MCF 10A (cell line): ENCODE measurements at regions not wholly inside any gene's neighbourhood (a gene's known extent, or its start where the extent isn't known, plus 50 kb on each side); places are given as distances from the start of the nearest gene placed in this dataset.

Source experiments
- BruUV-seq: library from RNA; stranded (reverse); fragments of 400-500 nt; replicated peaks from 2 replicates; lab custom pipeline; 2021; lab: Mats Ljungman, UMichigan
- CTCF ChIA-PET: fragments of 300-600 bp; sonication (Branson Sonifier 250); formaldehyde crosslinking; extraction: SDS; loops from one replicate; lab custom pipeline; 2021; ENCODE audit warnings: antibody characterized with exemption, inconsistent platforms; lab: Yijun Ruan, JAX
- POLR2A ChIA-PET: fragments of 300-600, 350-650 bp; sonication (Branson Sonifier 250); formaldehyde crosslinking; extraction: SDS; loops from one replicate; lab custom pipeline; 2020; ENCODE audit warnings: antibody characterized with exemption, inconsistent platforms; lab: Yijun Ruan, JAX
- DNase-seq: peaks from one replicate; pipeline ENCODE4 v3.0.0-alpha.2; 2018; ENCODE audit not compliant: unreplicated experiment
- H3K27ac Mint-ChIP-seq: one replicate; pipeline ENCODE4 v1.8.0; 2022; ENCODE audit warnings: mild to moderate bottlenecking, low read depth, mixed read lengths; ENCODE audit not compliant: unreplicated experiment
- H3K27me3 Mint-ChIP-seq: one replicate; pipeline ENCODE4 v1.8.0; 2022; ENCODE audit warnings: mixed read lengths; ENCODE audit not compliant: insufficient read depth, unreplicated experiment
- H3K36me3 Mint-ChIP-seq: one replicate; pipeline ENCODE4 v1.8.0; 2022; ENCODE audit warnings: mild to moderate bottlenecking, moderate library complexity, mixed read lengths; ENCODE audit not compliant: insufficient read depth, unreplicated experiment
- H3K4me1 Mint-ChIP-seq: one replicate; pipeline ENCODE4 v1.8.0; 2022; ENCODE audit warnings: mixed read lengths; ENCODE audit not compliant: insufficient read depth, unreplicated experiment
- H3K4me3 Mint-ChIP-seq: one replicate; pipeline ENCODE4 v1.8.0; 2022; ENCODE audit warnings: mild to moderate bottlenecking, moderate library complexity, mixed read lengths; ENCODE audit not compliant: unreplicated experiment
- H3K9me3 Mint-ChIP-seq: one replicate; pipeline ENCODE4 v1.8.0; 2022; ENCODE audit warnings: mixed read lengths; ENCODE audit not compliant: unreplicated experiment
- CTCF ChIP-seq: fragments of 200-600 bp; IDR thresholded peaks from one replicate; pipeline ENCODE4 v1.8.0; 2022; ENCODE audit warnings: antibody characterized with exemption, mild to moderate bottlenecking; ENCODE audit not compliant: unreplicated experiment
- intact Hi-C: fragments of 100-400 bp; cut with micrococcal nuclease; formaldehyde crosslinking; loops from 2 replicates; pipeline ENCODE4 v1.14.1; 2022

- Mint-ChIP-seq H3K36me3 (no peaks in the 10 kb centered on the region), H3K27ac (no peak overlapping the region), H3K4me3 (no peak overlapping the region), H3K9me3 (no peaks in the 10 kb centered on the region), H3K4me1 (no peaks in the 10 kb centered on the region), H3K27me3 (peaks cover 7% of the 10 kb centered on the region)
- ChIA-PET CTCF (no interaction called here), POLR2A (no interaction called here)
- intact Hi-C loops = no loop called here
- no peak for TF ChIP-seq CTCF
- no TSS peak for BruUV-seq
- no peak for DNase-seq
Observed at GRCh38 chr6:98310443-98310842, 523.9 kb upstream of the POU3F2 start.

- intact Hi-C loops = no loop called here
- Mint-ChIP-seq H3K9me3 (peaks cover 13% of the 10 kb centered on the region), H3K36me3 (no peaks in the 10 kb centered on the region), H3K27ac (no peak overlapping the region), H3K27me3 (no peaks in the 10 kb centered on the region), H3K4me3 (no peak overlapping the region), H3K4me1 (no peaks in the 10 kb centered on the region)
- POLR2A ChIA-PET = no interaction called here
- no peak for DNase-seq
- TF ChIP-seq CTCF = no peak
- no TSS peak for BruUV-seq
- CTCF ChIA-PET = no interaction called here
Observed at GRCh38 chr6:98323605-98324004, 510.8 kb upstream of the POU3F2 start.

GRCh38 chr6:98324446-98324845 lies 509.9 kb upstream of the POU3F2 start:
- peak; percentile 3 for DNase-seq
- Mint-ChIP-seq H3K9me3 (peaks cover 14% of the 10 kb centered on the region), H3K36me3 (no peaks in the 10 kb centered on the region), H3K27ac (no peak overlapping the region), H3K4me1 (no peaks in the 10 kb centered on the region), H3K27me3 (no peaks in the 10 kb centered on the region), H3K4me3 (no peak overlapping the region)
- intact Hi-C loops = no loop called here
- POLR2A ChIA-PET = no interaction called here
- CTCF ChIA-PET = no interaction called here
- TF ChIP-seq CTCF = no peak
- BruUV-seq = no TSS peak

GRCh38 chr6:98325366-98325765 lies 509.0 kb upstream of the POU3F2 start:
- H3K27ac Mint-ChIP-seq = no peak overlapping the region
- TF ChIP-seq CTCF = no peak
- H3K4me3 Mint-ChIP-seq = no peak overlapping the region
- no peaks in the 10 kb centered on the region for H3K36me3 Mint-ChIP-seq
- POLR2A ChIA-PET = no interaction called here
- intact Hi-C loops = no loop called here
- H3K9me3 Mint-ChIP-seq = peaks cover 14% of the 10 kb centered on the region
- no peak for DNase-seq
- no peaks in the 10 kb centered on the region for H3K4me1 Mint-ChIP-seq
- H3K27me3 Mint-ChIP-seq = no peaks in the 10 kb centered on the region
- BruUV-seq = no TSS peak
- CTCF ChIA-PET = interaction anchor here (0.5 kb wide), 1 partner anchor 261 kb away, joined by 3 read pairs; no protein-coding TSS in a partner anchor
